ENCODE measurements at regions not wholly inside any gene's neighbourhood (a gene's known extent, or its start where the extent isn't known, plus 50 kb on each side); places are given as distances from the start of the nearest gene placed in this dataset.

GRCh38 chr9:87214991-87215390 lies 267.7 kb upstream of the GAS1 start:
- Mint-ChIP-seq H3K36me3 (ENCODE audit: low read depth) (no peaks in the 10 kb centered on the region), H3K4me3 (no peak overlapping the region), H3K27ac (peak overlapping the region; percentile 16; the same call in 1 of the 2 replicates), H3K27me3 (ENCODE audit: insufficient read depth, low read depth, poor library complexity) (no peaks in the 10 kb centered on the region), H3K9me3 (no peaks in the 10 kb centered on the region), H3K4me1 (peaks cover 12% of the 10 kb centered on the region; the same call in 2 of the 3 replicates)
- H3K4me1 ChIP-seq (ENCODE audit: insufficient read depth): no peaks in the 10 kb centered on the region
- H3K79me2 ChIP-seq (replicated peaks; ENCODE audit: insufficient read depth): no peaks in the 10 kb centered on the region
- H3K9me2 ChIP-seq (ENCODE audit: insufficient read depth): no peaks in the 10 kb centered on the region
- ATAC-seq: no peak
- TF ChIP-seq CTCF (conservative IDR thresholded peaks at IDR 0.05; ENCODE audit: low read depth in 2 of 2) (no peak), EZH2phosphoT487 (IDR thresholded peaks at IDR 0.05; ENCODE audit: unreplicated experiment) (no peak), POLR2AphosphoS5 (IDR thresholded peaks at IDR 0.05; ENCODE audit: low read depth) (no peak), ETS1 (IDR thresholded peaks at IDR 0.05) (no peak)
- H2AFZ ChIP-seq: no peak overlapping the region
- H3F3A ChIP-seq (replicated peaks; ENCODE audit: low read depth): no peaks in the 10 kb centered on the region
- H3K36me3 ChIP-seq (ENCODE audit: insufficient read depth): no peaks in the 10 kb centered on the region
- H3K4me2 ChIP-seq: no peak overlapping the region
- no peaks in the 10 kb centered on the region for H4K20me1 ChIP-seq (replicated peaks; ENCODE audit: insufficient read depth)
- H3K4me3 ChIP-seq: no peak overlapping the region
- no peak overlapping the region for H3K27ac ChIP-seq (ENCODE audit: low read depth)
- H3K27me3 ChIP-seq (ENCODE audit: insufficient read depth): no peaks in the 10 kb centered on the region
- DNase-seq (ENCODE audit: low spot score): no peak

DNA sequence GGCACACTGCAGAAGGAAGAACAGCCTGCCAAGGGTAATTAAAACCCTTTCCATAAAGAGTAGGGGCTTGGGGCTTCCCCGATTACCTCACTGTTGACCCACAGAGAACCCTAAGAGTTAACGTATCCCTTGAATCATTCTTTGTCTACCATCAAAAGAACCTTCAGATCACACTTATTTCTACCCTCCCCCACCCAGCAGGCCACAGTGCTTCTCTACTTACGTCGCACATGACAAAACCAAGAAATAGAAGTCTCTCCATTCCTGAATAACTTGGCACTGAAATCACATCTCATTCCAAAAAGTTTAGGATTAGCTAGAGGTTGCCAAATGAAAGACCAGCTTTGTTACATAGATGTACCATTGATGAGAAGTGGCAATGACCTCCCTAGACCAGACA lies 268.7 kb upstream of the GAS1 start:
- no peak overlapping the region for H3K4me2 ChIP-seq
- no peak overlapping the region for H3K27ac ChIP-seq (ENCODE audit: low read depth)
- no peaks in the 10 kb centered on the region for H3K36me3 Mint-ChIP-seq (ENCODE audit: low read depth)
- no peaks in the 10 kb centered on the region for H3K9me2 ChIP-seq (ENCODE audit: insufficient read depth)
- no peaks in the 10 kb centered on the region for H3F3A ChIP-seq (replicated peaks; ENCODE audit: low read depth)
- no peak overlapping the region for H3K4me3 Mint-ChIP-seq
- no peak for ATAC-seq
- no peaks in the 10 kb centered on the region for H3K27me3 ChIP-seq (ENCODE audit: insufficient read depth)
- H3K4me3 ChIP-seq: no peak overlapping the region
- H3K4me1 Mint-ChIP-seq: peaks cover 12% of the 10 kb centered on the region; the same call in 2 of the 3 replicates
- no peaks in the 10 kb centered on the region for H3K9me3 Mint-ChIP-seq
- H4K20me1 ChIP-seq (replicated peaks; ENCODE audit: insufficient read depth): no peaks in the 10 kb centered on the region
- H2AFZ ChIP-seq: no peak overlapping the region
- H3K4me1 ChIP-seq (ENCODE audit: insufficient read depth): no peaks in the 10 kb centered on the region
- no peaks in the 10 kb centered on the region for H3K36me3 ChIP-seq (ENCODE audit: insufficient read depth)
- H3K27ac Mint-ChIP-seq: no peak overlapping the region
- H3K79me2 ChIP-seq (replicated peaks; ENCODE audit: insufficient read depth): no peaks in the 10 kb centered on the region
- H3K27me3 Mint-ChIP-seq (ENCODE audit: insufficient read depth, low read depth, poor library complexity): no peaks in the 10 kb centered on the region
- DNase-seq (ENCODE audit: low spot score): no peak
- TF ChIP-seq NANOG (IDR thresholded peaks at IDR 0.05; ENCODE audit: borderline replicate concordance) (no peak), EZH2 (IDR thresholded peaks at IDR 0.05; ENCODE audit: low read depth, unreplicated experiment) (no peak), JUNB (IDR thresholded peaks at IDR 0.05; ENCODE audit: unreplicated experiment) (no peak), ZNF462 (CRISPR knock-in tag; IDR thresholded peaks at IDR 0.05) (no peak)
- TF ChIP-seq, protein P1, sequence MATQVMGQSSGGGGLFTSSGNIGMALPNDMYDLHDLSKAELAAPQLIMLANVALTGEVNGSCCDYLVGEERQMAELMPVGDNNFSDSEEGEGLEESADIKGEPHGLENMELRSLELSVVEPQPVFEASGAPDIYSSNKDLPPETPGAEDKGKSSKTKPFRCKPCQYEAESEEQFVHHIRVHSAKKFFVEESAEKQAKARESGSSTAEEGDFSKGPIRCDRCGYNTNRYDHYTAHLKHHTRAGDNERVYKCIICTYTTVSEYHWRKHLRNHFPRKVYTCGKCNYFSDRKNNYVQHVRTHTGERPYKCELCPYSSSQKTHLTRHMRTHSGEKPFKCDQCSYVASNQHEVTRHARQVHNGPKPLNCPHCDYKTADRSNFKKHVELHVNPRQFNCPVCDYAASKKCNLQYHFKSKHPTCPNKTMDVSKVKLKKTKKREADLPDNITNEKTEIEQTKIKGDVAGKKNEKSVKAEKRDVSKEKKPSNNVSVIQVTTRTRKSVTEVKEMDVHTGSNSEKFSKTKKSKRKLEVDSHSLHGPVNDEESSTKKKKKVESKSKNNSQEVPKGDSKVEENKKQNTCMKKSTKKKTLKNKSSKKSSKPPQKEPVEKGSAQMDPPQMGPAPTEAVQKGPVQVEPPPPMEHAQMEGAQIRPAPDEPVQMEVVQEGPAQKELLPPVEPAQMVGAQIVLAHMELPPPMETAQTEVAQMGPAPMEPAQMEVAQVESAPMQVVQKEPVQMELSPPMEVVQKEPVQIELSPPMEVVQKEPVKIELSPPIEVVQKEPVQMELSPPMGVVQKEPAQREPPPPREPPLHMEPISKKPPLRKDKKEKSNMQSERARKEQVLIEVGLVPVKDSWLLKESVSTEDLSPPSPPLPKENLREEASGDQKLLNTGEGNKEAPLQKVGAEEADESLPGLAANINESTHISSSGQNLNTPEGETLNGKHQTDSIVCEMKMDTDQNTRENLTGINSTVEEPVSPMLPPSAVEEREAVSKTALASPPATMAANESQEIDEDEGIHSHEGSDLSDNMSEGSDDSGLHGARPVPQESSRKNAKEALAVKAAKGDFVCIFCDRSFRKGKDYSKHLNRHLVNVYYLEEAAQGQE (IDR thresholded peaks at IDR 0.05; ENCODE audit: unreplicated experiment): no peak
